ENCODE measurements at regions not wholly inside any gene's neighbourhood (a gene's known extent, or its start where the extent isn't known, plus 50 kb on each side); places are given as distances from the start of the nearest gene placed in this dataset.

GRCh38 chr9:89811356-89811755 lies 206.5 kb downstream of the GADD45G start:
- Mint-ChIP-seq H3K27me3 (peaks cover 5% of the 10 kb centered on the region), H3K4me3 (no peak overlapping the region), H3K4me1 (ENCODE audit: low read depth) (peaks cover 11% of the 10 kb centered on the region), H3K36me3 (ENCODE audit: low read depth) (no peaks in the 10 kb centered on the region), H3K9me3 (no peaks in the 10 kb centered on the region), H3K27ac (no peak overlapping the region)
- no peaks in the 10 kb centered on the region for H3K36me3 ChIP-seq (ENCODE audit: insufficient read depth, low read length)
- H3K27me3 ChIP-seq (ENCODE audit: control insufficient read depth in 1 of 2, insufficient read depth in 2 of 2, low read length in 2 of 2): no peaks in the 10 kb centered on the region
- ATAC-seq (ENCODE audit: poor library complexity) (no peak), DNase-seq (no peak)
- intact Hi-C loops (cut with DNase I, micrococcal nuclease): no loop called here
- no peak overlapping the region for H3K4me3 ChIP-seq (ENCODE audit: low read length)
- ChIA-PET POLR2A (no interaction called here), CTCF (no interaction called here)
- no peaks in the 10 kb centered on the region for H3K9me3 ChIP-seq (ENCODE audit: control insufficient read depth in 1 of 2, insufficient read depth in 1 of 2, low read length in 2 of 2)
- H3K27ac ChIP-seq (ENCODE audit: low read depth in 1 of 2, low read length in 2 of 2): no peak overlapping the region
- TF ChIP-seq CTCF (IDR thresholded peaks at IDR 0.05): no peak
- H3K4me1 ChIP-seq (ENCODE audit: insufficient read depth, low read length): peaks cover 3% of the 10 kb centered on the region

- Mint-ChIP-seq H3K36me3 (ENCODE audit: low read depth) (no peaks in the 10 kb centered on the region), H3K4me1 (ENCODE audit: low read depth) (peaks cover 11% of the 10 kb centered on the region), H3K27me3 (peaks cover 5% of the 10 kb centered on the region), H3K9me3 (no peaks in the 10 kb centered on the region), H3K4me3 (no peak overlapping the region), H3K27ac (no peak overlapping the region)
- no peaks in the 10 kb centered on the region for H3K9me3 ChIP-seq (ENCODE audit: control insufficient read depth in 1 of 2, insufficient read depth in 1 of 2, low read length in 2 of 2)
- H3K4me1 ChIP-seq (ENCODE audit: insufficient read depth, low read length): peaks cover 3% of the 10 kb centered on the region
- H3K27ac ChIP-seq (ENCODE audit: low read depth in 1 of 2, low read length in 2 of 2): no peak overlapping the region
- POLR2A ChIA-PET: no interaction called here
- TF ChIP-seq CTCF (IDR thresholded peaks at IDR 0.05): no peak
- DNase-seq (no peak), ATAC-seq (ENCODE audit: poor library complexity) (no peak)
- H3K27me3 ChIP-seq (ENCODE audit: control insufficient read depth in 1 of 2, insufficient read depth in 2 of 2, low read length in 2 of 2): no peaks in the 10 kb centered on the region
- CTCF ChIA-PET: no interaction called here
- intact Hi-C loops (cut with DNase I, micrococcal nuclease): no loop called here
- no peaks in the 10 kb centered on the region for H3K36me3 ChIP-seq (ENCODE audit: insufficient read depth, low read length)
- H3K4me3 ChIP-seq (ENCODE audit: low read length): no peak overlapping the region
Measured at GRCh38 chr9:89811886-89812450, 207.2 kb downstream of the GADD45G start.

- Mint-ChIP-seq H3K4me1 (ENCODE audit: low read depth) (peaks cover 11% of the 10 kb centered on the region), H3K4me3 (no peak overlapping the region), H3K36me3 (ENCODE audit: low read depth) (no peaks in the 10 kb centered on the region), H3K9me3 (no peaks in the 10 kb centered on the region), H3K27ac (no peak overlapping the region), H3K27me3 (peaks cover 5% of the 10 kb centered on the region)
- H3K27me3 ChIP-seq (ENCODE audit: control insufficient read depth in 1 of 2, insufficient read depth in 2 of 2, low read length in 2 of 2): no peaks in the 10 kb centered on the region
- H3K27ac ChIP-seq (ENCODE audit: low read depth in 1 of 2, low read length in 2 of 2): no peak overlapping the region
- H3K36me3 ChIP-seq (ENCODE audit: insufficient read depth, low read length): no peaks in the 10 kb centered on the region
- POLR2A ChIA-PET: no interaction called here
- H3K4me3 ChIP-seq (ENCODE audit: low read length): no peak overlapping the region
- no peak for TF ChIP-seq CTCF (IDR thresholded peaks at IDR 0.05)
- peaks cover 3% of the 10 kb centered on the region for H3K4me1 ChIP-seq (ENCODE audit: insufficient read depth, low read length)
- CTCF ChIA-PET: no interaction called here
- ATAC-seq (ENCODE audit: poor library complexity) (no peak), DNase-seq (no peak)
- no peaks in the 10 kb centered on the region for H3K9me3 ChIP-seq (ENCODE audit: control insufficient read depth in 1 of 2, insufficient read depth in 1 of 2, low read length in 2 of 2)
- intact Hi-C loops (cut with DNase I, micrococcal nuclease): no loop called here
Measured at GRCh38 chr9:89812556-89813181, 207.9 kb downstream of the GADD45G start.

All from CD4-positive, alpha-beta T cell (primary cell).